H1 (cell line): ENCODE measurements at regions not wholly inside any gene's neighbourhood (a gene's known extent, or its start where the extent isn't known, plus 50 kb on each side); places are given as distances from the start of the nearest gene placed in this dataset.

Experiments used
- JUN ChIP-seq: IDR thresholded peaks from 2 replicates; pipeline ENCODE4 v1.6.1; 2011; ENCODE audit warnings: low read depth, mild to moderate bottlenecking, improper control_type of control experiment, low read length
- POLR2A ChIP-seq, 2 experiments: IDR thresholded peaks; 1 replicate in 1 of 2; 2 replicates in 1 of 2; pipeline ENCODE4 v1.6.1; 2011; ENCODE audit warnings: low read depth in 2 of 2, low read length in 2 of 2, mild to moderate bottlenecking in 2 of 2; ENCODE audit errors: control extremely low read depth in 1 of 2
- RFX5 ChIP-seq: IDR thresholded peaks from 2 replicates; pipeline ENCODE4 v1.6.1; 2011; ENCODE audit warnings: low read depth, low read length, improper control_type of control experiment, borderline replicate concordance
- SUZ12 ChIP-seq: fragments of 200-600 bp; sonication (generic); IDR thresholded peaks from 2 replicates; pipeline ENCODE4 v1.6.1; 2012; ENCODE audit warnings: mild to moderate bottlenecking, inconsistent platforms, low read length, moderate library complexity, mixed read lengths
- TAF1 ChIP-seq: IDR thresholded peaks from 2 replicates; pipeline ENCODE4 v1.6.1; 2011; ENCODE audit warnings: mild to moderate bottlenecking, low read depth, low read length
- TF ChIP-seq, protein P1 (sequence below), 3 experiments: IDR thresholded peaks; 1 replicate in 2 of 3; 2 replicates in 1 of 3; pipeline versions ENCODE4 v1.5.1 to v1.6.1; 2011; ENCODE audit warnings: low read length in 3 of 3, mild to moderate bottlenecking in 3 of 3, inconsistent platforms in 2 of 3, low read depth in 1 of 3, moderate library complexity in 1 of 3; ENCODE audit not compliant: insufficient read depth in 1 of 3; ENCODE audit errors: control extremely low read depth in 1 of 3

DNA sequence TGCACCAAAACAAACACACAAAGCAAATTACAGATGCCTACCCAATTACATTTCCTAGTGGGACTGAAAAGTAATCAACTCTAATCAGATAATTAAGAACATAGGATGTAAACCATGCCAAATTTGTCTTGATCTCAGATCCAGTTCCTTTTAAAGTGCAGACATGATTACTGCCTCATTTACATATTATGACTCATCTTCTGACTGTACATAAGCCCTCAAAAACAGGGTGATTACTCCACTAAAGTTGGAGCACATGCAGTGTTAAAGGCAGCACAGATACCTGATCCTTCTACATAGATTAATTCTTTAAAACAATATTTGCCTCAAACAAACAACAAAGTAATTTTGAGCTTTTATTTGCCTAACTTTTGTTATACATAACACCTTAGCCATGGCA is 337.2 kb downstream of the RPS29 start:
- no peak for TF ChIP-seq JUN
- TF ChIP-seq, protein P1, sequence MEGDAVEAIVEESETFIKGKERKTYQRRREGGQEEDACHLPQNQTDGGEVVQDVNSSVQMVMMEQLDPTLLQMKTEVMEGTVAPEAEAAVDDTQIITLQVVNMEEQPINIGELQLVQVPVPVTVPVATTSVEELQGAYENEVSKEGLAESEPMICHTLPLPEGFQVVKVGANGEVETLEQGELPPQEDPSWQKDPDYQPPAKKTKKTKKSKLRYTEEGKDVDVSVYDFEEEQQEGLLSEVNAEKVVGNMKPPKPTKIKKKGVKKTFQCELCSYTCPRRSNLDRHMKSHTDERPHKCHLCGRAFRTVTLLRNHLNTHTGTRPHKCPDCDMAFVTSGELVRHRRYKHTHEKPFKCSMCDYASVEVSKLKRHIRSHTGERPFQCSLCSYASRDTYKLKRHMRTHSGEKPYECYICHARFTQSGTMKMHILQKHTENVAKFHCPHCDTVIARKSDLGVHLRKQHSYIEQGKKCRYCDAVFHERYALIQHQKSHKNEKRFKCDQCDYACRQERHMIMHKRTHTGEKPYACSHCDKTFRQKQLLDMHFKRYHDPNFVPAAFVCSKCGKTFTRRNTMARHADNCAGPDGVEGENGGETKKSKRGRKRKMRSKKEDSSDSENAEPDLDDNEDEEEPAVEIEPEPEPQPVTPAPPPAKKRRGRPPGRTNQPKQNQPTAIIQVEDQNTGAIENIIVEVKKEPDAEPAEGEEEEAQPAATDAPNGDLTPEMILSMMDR (IDR thresholded peaks at IDR 0.05; ENCODE audit: control extremely low read depth in 1 of 3, insufficient read depth in 1 of 3, low read depth in 1 of 3, low read length in 3 of 3): no peak
- no peak for TF ChIP-seq POLR2A (IDR thresholded peaks at IDR 0.05; ENCODE audit: control extremely low read depth in 1 of 2, low read depth in 2 of 2, low read length in 2 of 2)
- no peak for TF ChIP-seq RFX5
- TF ChIP-seq TAF1: no peak
- no peak for TF ChIP-seq SUZ12
